Endothelial cell of umbilical vein (primary cell): ENCODE measurements at regions not wholly inside any gene's neighbourhood (a gene's known extent, or its start where the extent isn't known, plus 50 kb on each side); places are given as distances from the start of the nearest gene placed in this dataset.
"Not testable (repeated sequence)": the region's sequence is repeated elsewhere in the genome, so short reads cannot be mapped to it uniquely, and the experiment has no call there.

Experiments
- BruUV-seq: library from RNA; stranded (reverse); fragments of 400-500 nt; replicated peaks from 2 replicates; lab custom pipeline; 2021; lab: Mats Ljungman, UMichigan
- CTCF ChIA-PET: fragments of 300-600, 350-600 bp; sonication (Branson Sonifier 250); formaldehyde crosslinking; loops from one replicate; lab custom pipeline; 2021; ENCODE audit warnings: antibody characterized with exemption, inconsistent platforms; lab: Charles Lee
- POLR2A ChIA-PET: fragments of 300-600, 350-600 bp; sonication (Branson Sonifier 250); formaldehyde crosslinking; loops from one replicate; lab custom pipeline; 2021; ENCODE audit warnings: antibody characterized with exemption, inconsistent platforms; lab: Charles Lee
- DNase-seq: peaks from one replicate; pipeline ENCODE4 v3.0.0-alpha.2; 2011; ENCODE audit warnings: low read depth, low spot score
- FAIRE-seq: peaks from 2 replicates; lab custom pipeline; 2011; peaks lifted over from hg19 to GRCh38; lab: Jason Lieb, UNC
- H2AFZ ChIP-seq: 2 replicates; pipeline ENCODE4 v1.6.0; 2012; ENCODE audit warnings: low read depth, low read length, control low read depth, inconsistent platforms
- H3K27ac ChIP-seq: 2 replicates; pipeline ENCODE4 v1.5.1; 2011; ENCODE audit warnings: low read depth, mild to moderate bottlenecking, control low read depth, low read length, moderate library complexity; ENCODE audit not compliant: insufficient read depth
- H3K27me3 ChIP-seq, 2 experiments: 2 replicates each; pipeline versions ENCODE4 v1.6.0 to v1.6.1; 2011; ENCODE audit warnings: low read length in 2 of 2, mixed read lengths in 1 of 2; ENCODE audit not compliant: control insufficient read depth in 2 of 2, insufficient read depth in 2 of 2
- H3K36me3 ChIP-seq, 2 experiments: 2 replicates in 1 of 2; 3 replicates in 1 of 2; pipeline ENCODE4 v1.5.1; 2011; ENCODE audit warnings: low read length in 2 of 2, mild to moderate bottlenecking in 1 of 2, moderate library complexity in 1 of 2; ENCODE audit not compliant: control insufficient read depth in 2 of 2, insufficient read depth in 2 of 2; ENCODE audit errors: extremely low read depth in 1 of 2
- H3K4me1 ChIP-seq: 3 replicates; pipeline ENCODE4 v1.5.1; 2011; ENCODE audit warnings: mild to moderate bottlenecking, low read length; ENCODE audit not compliant: control insufficient read depth, insufficient read depth; ENCODE audit errors: extremely low read depth
- H3K4me2 ChIP-seq: 2 replicates; pipeline ENCODE4 v1.6.1; 2011; ENCODE audit warnings: low read length, control low read depth, mixed read lengths; ENCODE audit not compliant: insufficient read depth
- H3K4me3 ChIP-seq, 3 experiments: fragments of 200-600 bp in 1 of 3; sonication (generic), shearing (Covaris generic) in 1 of 3; replicated peaks in 1 of 3; 2 replicates each; pipeline ENCODE4 v1.5.1; 2011 to 2016; ENCODE audit warnings: control low read depth in 3 of 3, low read length in 3 of 3, mild to moderate bottlenecking in 2 of 3, inconsistent platforms in 1 of 3, low read depth in 1 of 3, moderate library complexity in 1 of 3; ENCODE audit not compliant: insufficient read depth in 1 of 3
- H3K79me2 ChIP-seq: 2 replicates; pipeline ENCODE4 v1.6.0; 2012; ENCODE audit warnings: low read length, inconsistent platforms; ENCODE audit not compliant: control insufficient read depth, insufficient read depth
- H3K9ac ChIP-seq: replicated peaks from 2 replicates; pipeline ENCODE3; 2011; ENCODE audit warnings: low read length, control low read depth; ENCODE audit not compliant: insufficient read depth; ENCODE audit errors: extremely low read depth
- H3K9me1 ChIP-seq: replicated peaks from 3 replicates; pipeline ENCODE4 v1.6.0; 2011; ENCODE audit warnings: mild to moderate bottlenecking, low read length; ENCODE audit not compliant: control insufficient read depth, insufficient read depth; ENCODE audit errors: extremely low read depth
- H3K9me3 ChIP-seq: replicated peaks from 2 replicates; pipeline ENCODE4 v1.5.1; 2012; ENCODE audit warnings: low read length, inconsistent platforms; ENCODE audit not compliant: control insufficient read depth, insufficient read depth
- H4K20me1 ChIP-seq: replicated peaks from 2 replicates; pipeline ENCODE3; 2011; ENCODE audit warnings: mild to moderate bottlenecking, low read length; ENCODE audit not compliant: control insufficient read depth, insufficient read depth; ENCODE audit errors: extremely low read depth
- dilution Hi-C: fragments of 300-500 bp; cut with MboI; formaldehyde crosslinking; loops from one replicate; pipeline ENCODE4 v1.15.0; 2019; ENCODE audit warnings: low sequenced_read_pairs; ENCODE audit not compliant: extremely low pct_ligation_motif_present
- intact Hi-C: fragments of 100-400 bp; cut with micrococcal nuclease; formaldehyde crosslinking; loops from one replicate; pipeline ENCODE4 v1.10.0; 2022

- FAIRE-seq, H3K9me1 ChIP-seq, POLR2A ChIA-PET, DNase-seq, H3K36me3 ChIP-seq, dilution Hi-C loops, H3K4me1 ChIP-seq, intact Hi-C loops, BruUV-seq, H3K9ac ChIP-seq, H3K27ac ChIP-seq, H4K20me1 ChIP-seq, H3K9me3 ChIP-seq, H2AFZ ChIP-seq, H3K27me3 ChIP-seq, CTCF ChIA-PET, H3K4me2 ChIP-seq, H3K79me2 ChIP-seq, H3K4me3 ChIP-seq: not testable (repeated sequence)
These were observed 106.7 kb downstream of the SYT15B start for GRCh38 chr10:47656732-47657131.

GRCh38 chr10:47654161-47654560 is 109.2 kb downstream of the SYT15B start:
- H2AFZ ChIP-seq, H3K4me1 ChIP-seq, H3K79me2 ChIP-seq, H3K9ac ChIP-seq, POLR2A ChIA-PET, H3K27ac ChIP-seq, dilution Hi-C loops, BruUV-seq, DNase-seq, intact Hi-C loops, H3K4me3 ChIP-seq, CTCF ChIA-PET, FAIRE-seq, H3K4me2 ChIP-seq, H3K9me1 ChIP-seq, H3K9me3 ChIP-seq, H3K27me3 ChIP-seq, H3K36me3 ChIP-seq, H4K20me1 ChIP-seq: not testable (repeated sequence)

GRCh38 chr10:47648594-47648993 is 114.8 kb downstream of the SYT15B start:
- H3K79me2 ChIP-seq, H3K4me3 ChIP-seq, dilution Hi-C loops, FAIRE-seq, H3K9me1 ChIP-seq, POLR2A ChIA-PET, H3K4me2 ChIP-seq, intact Hi-C loops, CTCF ChIA-PET, H3K9ac ChIP-seq, BruUV-seq, H2AFZ ChIP-seq, H3K27ac ChIP-seq, H3K27me3 ChIP-seq, DNase-seq, H4K20me1 ChIP-seq, H3K9me3 ChIP-seq, H3K4me1 ChIP-seq, H3K36me3 ChIP-seq: not testable (repeated sequence)

- dilution Hi-C loops, intact Hi-C loops, H3K4me3 ChIP-seq, H3K27me3 ChIP-seq, FAIRE-seq, H2AFZ ChIP-seq, H3K27ac ChIP-seq, DNase-seq, H3K9me1 ChIP-seq, H3K36me3 ChIP-seq, H3K4me2 ChIP-seq, H4K20me1 ChIP-seq, H3K9me3 ChIP-seq, H3K9ac ChIP-seq, H3K4me1 ChIP-seq, H3K79me2 ChIP-seq, CTCF ChIA-PET, BruUV-seq, POLR2A ChIA-PET: not testable (repeated sequence)
These were observed 115.8 kb downstream of the SYT15B start for GRCh38 chr10:47647523-47648101.
